Mucosa of rectum (tissue), 2 donors: ENCODE measurements at regions not wholly inside any gene's neighbourhood (a gene's known extent, or its start where the extent isn't known, plus 50 kb on each side); places are given as distances from the start of the nearest gene placed in this dataset.

Experiments used
- H3K27ac ChIP-seq, 2 donors: one replicate each; pipeline ENCODE4 v1.7.0; 2013; ENCODE audit warnings: inconsistent platforms in 2 of 2, low read depth in 2 of 2, low read length in 2 of 2
- H3K27me3 ChIP-seq, 2 donors: one replicate each; pipeline ENCODE4 v1.7.0; 2013; ENCODE audit warnings: low read length in 2 of 2; ENCODE audit not compliant: control insufficient read depth in 2 of 2, insufficient read depth in 2 of 2
- H3K36me3 ChIP-seq, 2 donors: one replicate each; pipeline ENCODE4 v1.7.0; 2013; ENCODE audit warnings: low read length in 2 of 2; ENCODE audit not compliant: control insufficient read depth in 2 of 2, insufficient read depth in 2 of 2
- H3K4me1 ChIP-seq, 2 donors: one replicate each; pipeline ENCODE4 v1.7.0; 2013; ENCODE audit warnings: low read length in 2 of 2, mild to moderate bottlenecking in 1 of 2; ENCODE audit not compliant: control insufficient read depth in 2 of 2, insufficient read depth in 2 of 2
- H3K4me3 ChIP-seq, 2 donors: one replicate each; pipeline ENCODE4 v1.7.0; 2013; ENCODE audit warnings: low read length in 2 of 2
- H3K9ac ChIP-seq, 2 donors: one replicate each; pipeline ENCODE4 v1.7.0; 2013; ENCODE audit warnings: low read length in 2 of 2, low read depth in 1 of 2, mild to moderate bottlenecking in 1 of 2
- H3K9me3 ChIP-seq, 2 donors: one replicate each; pipeline ENCODE4 v1.7.0; 2013; ENCODE audit warnings: low read length in 2 of 2; ENCODE audit not compliant: control insufficient read depth in 2 of 2
- donor health status: healthy.
- donor health status: Normal muscosa, but diverticular disease.

DNA sequence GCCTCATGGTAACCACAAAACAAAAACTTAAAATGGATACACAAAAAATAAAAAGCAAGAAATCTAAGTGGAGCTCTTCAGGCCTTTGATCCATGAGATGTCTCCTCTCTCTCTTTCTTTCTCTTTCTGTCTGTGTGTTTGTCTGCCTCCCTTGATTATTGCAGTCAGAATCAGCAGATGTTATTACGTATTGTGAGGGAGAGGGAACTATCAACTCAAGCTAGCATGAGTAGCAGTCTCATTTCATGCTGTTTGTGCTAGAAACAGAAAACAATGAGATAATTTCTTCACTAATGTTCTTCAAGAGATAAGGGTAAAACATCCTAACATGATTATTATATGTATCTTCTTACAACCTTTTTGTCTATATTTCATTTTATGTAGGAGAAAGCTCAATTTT is 103.7 kb upstream of the PDC start:
- H3K9me3 ChIP-seq, result no peaks in the 10 kb centered on the region
- H3K27me3 ChIP-seq, result no peaks in the 10 kb centered on the region
- no peak overlapping the region for H3K27ac ChIP-seq
- H3K4me3 ChIP-seq, result no peak overlapping the region
- no peaks in the 10 kb centered on the region for H3K36me3 ChIP-seq
- no peaks in the 10 kb centered on the region for H3K4me1 ChIP-seq
- H3K9ac ChIP-seq, result no peak overlapping the region

DNA sequence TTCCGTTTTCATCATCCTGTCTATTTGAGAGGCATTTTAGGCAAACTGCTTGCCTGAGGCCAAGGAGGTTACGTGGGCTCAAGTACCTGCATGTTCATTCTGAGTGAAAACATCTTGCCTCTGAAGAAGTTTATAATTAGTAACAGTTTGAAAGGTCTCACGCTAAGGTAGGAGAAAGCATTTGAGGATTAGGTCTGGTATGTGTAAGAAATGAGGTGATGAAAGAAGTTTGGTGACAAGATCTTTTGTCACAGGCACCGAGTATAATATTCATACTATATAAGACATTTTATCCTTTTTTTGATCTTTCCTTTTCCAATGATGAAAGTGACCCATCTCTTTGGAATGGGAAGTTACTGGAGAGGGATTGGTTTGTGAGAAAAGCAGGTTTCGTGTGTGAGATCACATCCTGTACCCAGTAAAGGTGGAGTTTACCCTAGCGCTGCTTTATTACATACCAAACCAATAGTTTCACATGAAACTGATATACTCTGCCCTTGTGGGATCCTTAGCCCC is 98.7 kb upstream of the PDC start:
- Histone ChIP-seq H3K36me3 (no peaks in the 10 kb centered on the region), H3K4me3 (no peak overlapping the region), H3K9ac (no peak overlapping the region), H3K4me1 (no peaks in the 10 kb centered on the region), H3K27ac (no peak overlapping the region), H3K27me3 (no peaks in the 10 kb centered on the region), H3K9me3 (no peaks in the 10 kb centered on the region)

DNA sequence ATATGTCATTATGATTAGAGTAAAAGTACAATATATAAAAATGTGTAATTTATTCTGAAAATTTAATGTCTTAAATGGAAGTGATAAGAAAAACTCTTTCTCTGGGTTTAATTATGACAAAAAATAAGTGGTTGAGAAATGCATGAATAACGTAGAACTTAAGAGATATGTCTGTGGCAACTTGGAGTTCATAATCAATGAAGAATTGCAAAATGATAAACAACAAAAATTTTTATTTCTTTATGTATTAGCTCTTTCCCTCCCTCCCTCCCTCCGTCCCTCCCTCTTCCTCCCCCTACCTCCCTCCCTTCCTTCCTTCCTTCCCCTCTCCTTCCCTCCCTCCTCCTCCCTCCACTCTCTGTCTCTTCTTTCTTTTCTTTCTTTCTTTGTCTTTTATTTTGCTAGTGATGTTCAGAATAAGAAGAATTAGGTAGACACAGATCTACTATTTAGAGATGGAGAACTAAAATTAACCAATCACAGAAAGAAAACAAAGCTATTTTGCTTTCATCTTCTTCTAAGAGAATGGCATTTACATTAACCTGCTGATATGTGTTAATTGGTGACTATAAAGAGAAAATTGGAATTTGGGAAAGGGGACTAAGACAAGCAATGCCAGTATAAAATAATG is 96.3 kb upstream of the PDC start:
- H3K4me3 ChIP-seq, result no peak overlapping the region
- no peaks in the 10 kb centered on the region for H3K9me3 ChIP-seq

DNA sequence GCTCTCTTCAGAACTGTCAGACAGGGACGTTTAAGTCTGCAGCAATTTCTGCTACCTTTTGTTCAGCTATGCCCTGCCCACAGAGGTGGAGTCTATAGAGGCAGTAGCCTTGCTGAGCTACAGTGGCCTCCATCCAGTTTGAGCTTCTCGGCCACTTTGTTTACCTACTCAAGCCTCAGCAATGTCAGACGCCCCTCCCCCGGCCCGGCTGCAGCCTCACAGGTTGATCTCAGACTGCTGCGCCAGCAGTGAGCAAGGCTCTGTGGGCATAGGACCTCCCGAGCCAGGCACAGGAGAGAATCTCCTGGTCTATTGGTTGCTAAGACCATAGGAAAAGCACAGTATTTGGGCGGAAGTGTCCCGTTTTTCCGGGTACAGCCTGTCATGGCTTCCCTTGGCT is 89.9 kb upstream of the PDC start:
- no peaks in the 10 kb centered on the region for H3K27me3 ChIP-seq
- no peaks in the 10 kb centered on the region for H3K36me3 ChIP-seq
- no peaks in the 10 kb centered on the region for H3K4me1 ChIP-seq
- H3K4me3 ChIP-seq, result no peak overlapping the region
- H3K27ac ChIP-seq, result no peak overlapping the region
- H3K9ac ChIP-seq, result no peak overlapping the region
- H3K9me3 ChIP-seq, result peaks cover 0 to 2% of the 10 kb centered on the region in 2 donors

More for the DNA sequence above, 96.3 kb upstream of the PDC start:
- Histone ChIP-seq H3K27ac (no peak overlapping the region), H3K36me3 (no peaks in the 10 kb centered on the region), H3K4me1 (no peaks in the 10 kb centered on the region), H3K9ac (no peak overlapping the region), H3K27me3 (no peaks in the 10 kb centered on the region)

DNA sequence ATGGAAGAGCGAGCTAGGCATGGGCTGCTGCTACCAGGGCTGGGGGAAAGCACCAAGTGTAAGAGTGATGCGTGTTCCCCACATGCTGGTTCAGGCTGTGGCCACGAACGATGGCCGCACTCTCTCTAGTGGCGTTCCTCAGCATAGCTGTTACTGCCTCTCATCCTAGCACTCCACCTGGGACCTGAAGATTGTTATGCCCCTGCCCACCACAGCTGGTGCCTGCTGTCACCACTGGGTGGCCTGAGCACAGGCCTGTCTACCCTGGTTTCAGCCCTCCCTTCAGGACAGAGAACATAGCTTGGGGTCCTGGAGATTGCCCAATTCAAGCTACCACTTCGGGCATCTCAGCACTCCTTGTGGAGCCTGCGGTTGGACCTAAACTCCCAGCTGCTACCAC is 80.1 kb upstream of the PDC start:
- Histone ChIP-seq H3K4me1 (no peaks in the 10 kb centered on the region), H3K27ac (no peak overlapping the region), H3K36me3 (no peaks in the 10 kb centered on the region), H3K9me3 (no peaks in the 10 kb centered on the region), H3K27me3 (no peaks in the 10 kb centered on the region), H3K4me3 (no peak overlapping the region), H3K9ac (no peak overlapping the region)

DNA sequence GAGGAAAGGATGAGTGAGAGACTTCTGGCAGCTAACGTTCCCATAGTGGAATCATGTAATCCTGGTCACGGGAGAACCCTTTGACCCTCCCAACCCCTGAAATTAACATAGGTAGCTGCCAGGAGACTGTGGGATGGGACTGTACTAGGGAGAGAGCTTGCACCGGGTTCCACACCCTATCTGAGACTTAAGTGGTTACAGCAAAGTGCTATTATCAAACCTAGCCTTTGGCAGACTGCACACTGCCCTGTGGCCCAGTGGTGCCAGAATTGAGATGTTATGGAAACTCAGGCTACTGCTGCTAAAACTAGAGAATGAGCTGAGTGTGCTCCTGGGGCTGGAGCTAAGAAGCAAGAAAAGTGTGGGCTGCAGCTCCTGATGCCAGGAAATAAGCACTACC is 79.6 kb upstream of the PDC start:
- Histone ChIP-seq H3K9me3 (no peaks in the 10 kb centered on the region), H3K9ac (no peak overlapping the region), H3K27me3 (no peaks in the 10 kb centered on the region), H3K36me3 (no peaks in the 10 kb centered on the region), H3K4me1 (no peaks in the 10 kb centered on the region), H3K4me3 (no peak overlapping the region), H3K27ac (no peak overlapping the region)

DNA sequence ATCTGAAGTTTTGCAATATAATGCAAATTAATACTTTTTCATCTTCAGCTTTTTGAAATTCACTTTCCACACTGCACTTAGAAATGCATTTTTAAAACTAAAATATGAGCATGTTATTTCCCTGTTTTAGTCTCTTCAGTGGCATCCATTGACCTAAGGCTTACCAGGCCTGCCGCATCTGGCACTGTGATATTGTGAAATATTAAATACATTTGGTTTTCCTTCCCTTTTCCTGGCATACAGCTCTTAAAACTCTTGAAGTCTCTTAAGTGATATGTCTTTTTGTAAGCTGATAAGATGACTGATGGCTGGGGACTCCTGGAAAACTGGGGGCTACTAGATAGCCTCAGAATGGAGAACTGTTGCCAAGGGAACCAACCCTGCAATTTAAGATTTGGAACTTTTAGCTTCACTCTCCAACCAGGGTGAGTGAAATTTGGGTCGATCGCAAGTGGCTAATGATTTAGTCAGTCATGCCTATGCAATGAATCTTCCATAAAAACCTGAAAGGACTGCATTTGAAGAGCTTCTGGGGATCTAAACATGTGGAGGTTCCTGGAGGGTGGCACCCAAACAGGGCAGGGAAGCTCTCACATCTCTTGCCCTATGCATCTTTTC is 75.5 kb upstream of the PDC start:
- Histone ChIP-seq H3K27ac (no peak overlapping the region), H3K4me3 (no peak overlapping the region), H3K9ac (no peak overlapping the region), H3K4me1 (no peaks in the 10 kb centered on the region), H3K9me3 (no peaks in the 10 kb centered on the region), H3K36me3 (no peaks in the 10 kb centered on the region), H3K27me3 (no peaks in the 10 kb centered on the region)

DNA sequence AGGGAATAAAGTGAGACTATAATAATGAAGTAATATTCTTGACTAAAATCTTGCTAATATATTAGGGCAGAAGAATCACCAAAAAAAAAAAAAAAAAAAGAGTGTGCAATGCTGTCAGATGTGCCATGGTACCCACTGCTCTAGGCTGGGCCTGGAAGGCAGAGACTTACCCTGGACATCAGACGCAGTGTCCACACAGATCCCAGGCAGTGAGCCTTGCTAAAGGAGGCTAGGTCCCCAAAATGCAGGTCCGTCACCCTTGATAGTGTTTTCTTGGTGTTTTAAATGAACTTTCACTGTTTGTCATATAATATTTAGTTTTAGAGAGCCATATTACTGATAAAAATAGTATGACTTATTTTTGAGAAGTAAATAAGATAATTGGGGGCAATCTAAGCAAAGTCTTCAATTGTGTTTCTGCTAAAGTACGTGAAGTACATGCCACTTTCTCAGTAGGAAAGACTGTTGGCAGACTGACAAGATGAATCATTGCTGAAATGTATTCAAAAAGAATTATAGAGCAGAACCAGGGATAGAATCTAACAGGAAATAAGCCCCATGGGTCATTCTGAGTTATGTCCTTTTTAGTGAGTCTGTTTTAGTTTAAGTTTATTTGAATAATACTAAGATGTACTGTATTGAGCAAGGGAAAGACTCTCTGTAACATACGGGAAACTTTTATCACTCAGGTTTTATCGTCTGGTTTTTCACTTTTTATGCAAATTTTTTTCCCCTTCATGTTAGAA is 74.6 kb upstream of the PDC start:
- H3K9ac ChIP-seq, result no peak overlapping the region
- H3K4me1 ChIP-seq, result no peaks in the 10 kb centered on the region
- H3K27ac ChIP-seq, result no peak overlapping the region
- no peaks in the 10 kb centered on the region for H3K27me3 ChIP-seq
- H3K36me3 ChIP-seq, result no peaks in the 10 kb centered on the region
- H3K4me3 ChIP-seq, result no peak overlapping the region
- no peaks in the 10 kb centered on the region for H3K9me3 ChIP-seq

DNA sequence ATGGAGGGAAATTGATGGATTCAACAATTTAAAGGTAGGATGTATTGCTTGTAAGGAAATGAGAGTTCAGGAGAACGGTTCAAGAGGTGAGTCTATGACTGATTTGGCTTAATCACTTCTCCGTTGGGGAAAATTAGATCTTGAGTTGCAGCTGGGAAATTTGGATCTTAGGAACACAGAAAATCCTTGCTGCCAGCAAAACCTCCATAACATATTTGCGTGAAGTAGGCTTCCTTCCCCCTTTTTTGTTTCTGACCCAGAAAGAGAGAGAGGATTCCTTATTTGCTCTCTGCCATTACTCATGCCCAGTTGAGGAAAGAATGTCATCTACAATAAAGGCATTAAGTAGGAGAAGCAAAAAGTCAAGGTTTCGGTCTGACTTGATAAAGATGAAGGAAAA is 73.5 kb upstream of the PDC start:
- no peak overlapping the region for H3K9ac ChIP-seq
- no peaks in the 10 kb centered on the region for H3K27me3 ChIP-seq
- H3K27ac ChIP-seq, result no peak overlapping the region
- no peaks in the 10 kb centered on the region for H3K9me3 ChIP-seq
- H3K4me1 ChIP-seq, result no peaks in the 10 kb centered on the region
- no peaks in the 10 kb centered on the region for H3K36me3 ChIP-seq
- H3K4me3 ChIP-seq, result no peak overlapping the region

DNA sequence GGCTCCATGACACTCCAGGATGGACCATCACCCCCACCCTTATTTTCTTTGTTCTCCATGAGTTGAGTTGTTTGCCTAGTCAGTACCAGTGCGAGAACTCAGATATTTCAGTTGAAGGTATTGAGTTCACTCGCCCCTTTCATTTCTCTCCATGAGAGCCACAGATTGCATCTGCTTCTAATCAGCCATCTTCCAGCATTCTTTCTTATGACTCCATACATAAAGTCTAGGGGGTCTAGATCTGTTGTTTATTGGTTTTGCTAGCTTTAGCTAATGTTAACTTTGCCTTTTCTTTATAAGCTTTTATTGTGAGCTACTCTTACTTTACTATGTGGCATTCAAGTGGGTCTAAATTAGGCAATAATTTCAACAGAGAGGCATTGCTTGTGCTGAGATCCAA is 71.6 kb upstream of the PDC start:
- no peak overlapping the region for H3K4me3 ChIP-seq
- no peak overlapping the region for H3K9ac ChIP-seq
- H3K36me3 ChIP-seq, result no peaks in the 10 kb centered on the region
- no peaks in the 10 kb centered on the region for H3K4me1 ChIP-seq
- no peaks in the 10 kb centered on the region for H3K27me3 ChIP-seq
- H3K9me3 ChIP-seq, result no peaks in the 10 kb centered on the region
- no peak overlapping the region for H3K27ac ChIP-seq
